GM18511 (cell line): ENCODE measurements at regions not wholly inside any gene's neighbourhood (a gene's known extent, or its start where the extent isn't known, plus 50 kb on each side); places are given as distances from the start of the nearest gene placed in this dataset.
"Not testable (repeated sequence)": the region's sequence is repeated elsewhere in the genome, so short reads cannot be mapped to it uniquely, and the experiment has no call there.

ENCODE experiments used
- ATAC-seq: cut with Tn5 transposase; IDR thresholded peaks from one replicate; pipeline ENCODE4 v1.9.1; 2021; ENCODE audit warnings: mild to moderate bottlenecking, moderate library complexity; ENCODE audit not compliant: unreplicated experiment

DNA sequence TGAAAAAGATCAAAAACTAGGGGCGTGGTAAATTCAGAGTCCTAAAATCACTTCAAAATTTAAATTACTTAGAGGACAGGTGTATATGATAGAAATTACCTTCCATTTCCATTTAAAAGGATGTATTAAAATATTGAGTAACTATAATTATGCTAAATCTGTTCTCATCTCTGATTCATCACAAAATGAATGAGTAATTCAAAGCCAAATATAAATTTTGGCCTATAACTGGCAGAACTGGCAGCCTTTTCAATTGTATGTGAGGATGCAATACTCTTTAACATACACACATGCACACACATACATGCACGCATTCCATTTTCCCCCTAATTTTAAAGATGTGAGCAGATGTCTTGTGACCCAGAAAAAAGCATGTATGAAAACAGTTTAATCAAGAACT lies 194.6 kb downstream of the EPM2A start:
- no peak for ATAC-seq

DNA sequence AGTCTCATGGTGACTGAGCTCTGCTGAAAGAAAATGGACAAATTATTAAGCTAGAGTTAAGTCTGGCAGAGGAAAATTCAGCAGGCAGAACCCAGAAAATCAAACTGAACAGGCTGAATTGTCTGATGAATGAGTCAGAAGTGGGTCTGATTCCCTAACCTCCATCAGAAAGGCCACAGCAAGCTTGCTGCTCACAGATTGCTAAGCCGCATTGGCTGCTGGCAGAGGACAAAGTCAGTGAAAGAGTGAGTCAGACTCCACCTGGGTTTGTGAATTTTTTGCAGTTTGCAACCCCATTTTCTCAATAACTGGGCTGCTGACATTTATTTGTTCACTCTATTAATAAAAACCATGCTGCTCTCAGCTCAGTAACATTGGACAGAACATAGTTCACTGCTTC lies 191.3 kb downstream of the EPM2A start:
- no peak for ATAC-seq

DNA sequence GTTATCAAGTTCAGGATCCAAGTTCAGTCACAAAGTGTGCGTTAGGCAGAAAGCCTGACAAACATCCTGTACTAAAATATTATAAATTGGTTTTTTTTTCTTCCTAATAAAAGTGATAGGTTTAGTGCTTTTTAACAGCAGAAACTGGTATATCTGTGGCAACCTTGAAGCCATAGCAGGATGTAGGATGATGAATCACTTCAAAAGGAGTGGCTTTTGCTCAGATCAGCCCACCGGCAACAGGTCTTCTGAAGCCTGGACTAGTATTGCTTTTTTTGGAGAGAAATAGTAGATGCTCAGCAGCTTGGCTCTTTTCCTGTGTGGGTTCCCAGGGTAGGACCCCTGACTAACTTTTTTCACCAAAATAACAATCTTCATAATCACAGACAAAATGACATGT lies 190.8 kb downstream of the EPM2A start:
- no peak for ATAC-seq

DNA sequence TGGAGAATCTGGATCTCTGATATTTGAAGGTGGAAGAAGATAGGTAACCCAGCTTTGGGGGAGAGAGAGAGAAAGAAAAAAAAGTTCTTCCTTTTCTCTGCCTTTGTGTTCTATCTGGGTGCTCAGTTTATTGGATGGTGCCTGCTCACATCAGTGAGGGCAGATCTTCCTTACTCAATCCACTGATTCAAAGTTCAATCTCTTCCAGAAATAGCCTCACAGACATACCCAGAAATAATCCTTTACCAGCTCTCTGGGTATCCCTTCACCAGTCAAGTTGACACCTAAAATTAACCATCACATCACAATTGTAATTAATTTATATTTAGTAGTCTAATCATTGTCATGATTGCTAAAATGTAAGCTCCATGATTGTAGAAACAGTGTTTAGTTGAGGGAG lies 189.1 kb downstream of the EPM2A start:
- no peak for ATAC-seq

DNA sequence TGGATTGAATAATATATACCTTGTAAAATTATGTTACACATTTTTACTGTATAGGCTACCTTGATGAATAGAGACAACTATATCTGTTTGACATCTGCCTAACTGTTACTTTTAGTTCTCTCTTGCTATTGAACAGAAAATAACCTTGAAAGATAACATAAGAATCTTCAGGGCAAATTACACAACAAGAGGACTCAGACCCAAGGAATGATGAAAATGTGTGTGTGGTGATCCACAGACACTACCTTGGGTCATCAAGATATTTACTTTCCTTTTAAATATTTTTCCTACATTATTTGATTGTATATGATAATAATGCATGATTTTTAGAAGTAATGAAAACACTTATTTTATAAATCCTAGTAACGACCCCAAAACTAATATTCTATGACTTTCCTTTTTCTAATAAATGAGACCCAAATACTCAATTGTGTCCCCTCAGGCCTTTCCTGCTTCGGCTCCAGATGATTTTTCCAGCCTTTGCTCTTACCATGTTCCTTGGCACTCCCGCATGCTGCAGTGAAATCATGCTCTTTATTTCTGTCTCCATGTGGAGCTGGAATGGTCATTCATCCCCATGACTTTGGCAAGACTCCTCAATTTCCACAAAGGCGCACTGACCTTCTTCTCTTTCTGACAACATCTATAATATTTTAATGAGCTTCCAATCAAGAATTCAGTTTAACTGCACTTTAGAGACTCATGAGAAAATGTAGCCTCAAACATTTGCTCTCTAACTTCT lies 187.6 kb downstream of the EPM2A start:
- no peak for ATAC-seq

DNA sequence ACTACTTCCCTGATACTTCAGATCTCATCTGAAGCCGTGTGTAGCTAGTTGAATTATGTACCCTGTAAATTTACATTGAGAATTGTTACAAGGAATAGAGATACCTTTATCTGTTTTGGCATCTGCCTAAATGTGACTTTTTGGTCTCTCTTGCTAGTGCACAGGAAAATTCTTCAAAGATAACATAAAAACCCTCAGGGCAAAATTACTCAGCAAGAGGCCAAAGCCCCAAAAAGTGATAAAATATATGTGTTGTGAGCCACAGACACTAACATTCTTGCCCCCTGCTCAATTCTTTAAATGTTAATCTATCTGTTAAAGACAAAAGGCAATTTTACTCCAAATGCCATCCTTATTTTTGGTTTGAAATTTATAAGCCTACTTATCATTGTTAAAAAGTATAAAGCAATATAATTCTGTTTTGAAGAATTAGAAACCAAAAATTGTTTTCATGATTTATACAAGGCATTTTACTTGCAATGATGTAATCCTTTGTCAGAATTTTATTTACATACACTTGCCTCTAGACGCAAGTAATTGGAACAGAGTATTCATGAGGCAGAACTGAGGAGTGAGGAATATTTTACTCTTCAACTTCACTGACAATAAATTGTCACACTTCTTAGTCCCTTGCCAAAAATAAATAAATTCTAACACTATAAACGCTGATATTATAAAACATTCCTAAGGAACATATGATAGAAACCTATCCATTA lies 186.2 kb downstream of the EPM2A start:
- no peak for ATAC-seq

DNA sequence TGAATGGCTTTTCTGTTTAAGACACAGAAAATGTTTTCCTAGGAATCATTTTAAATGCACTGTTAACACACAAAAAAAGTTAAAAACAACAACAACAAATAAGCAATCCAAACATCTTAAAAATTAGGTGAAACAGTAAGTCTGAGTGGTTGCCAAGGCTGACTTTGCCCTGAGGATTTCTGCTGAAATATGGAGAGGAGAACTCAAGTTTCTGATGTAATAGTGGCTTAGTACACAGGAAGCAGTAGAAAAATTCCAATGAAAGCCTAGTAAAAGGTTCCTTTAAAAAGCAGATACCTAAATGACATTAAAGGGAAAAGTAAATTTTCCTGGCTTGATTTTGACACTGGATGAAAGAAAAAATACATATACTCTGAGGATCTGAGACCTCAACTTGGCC lies 184.2 kb downstream of the EPM2A start:
- ATAC-seq, result no peak

DNA sequence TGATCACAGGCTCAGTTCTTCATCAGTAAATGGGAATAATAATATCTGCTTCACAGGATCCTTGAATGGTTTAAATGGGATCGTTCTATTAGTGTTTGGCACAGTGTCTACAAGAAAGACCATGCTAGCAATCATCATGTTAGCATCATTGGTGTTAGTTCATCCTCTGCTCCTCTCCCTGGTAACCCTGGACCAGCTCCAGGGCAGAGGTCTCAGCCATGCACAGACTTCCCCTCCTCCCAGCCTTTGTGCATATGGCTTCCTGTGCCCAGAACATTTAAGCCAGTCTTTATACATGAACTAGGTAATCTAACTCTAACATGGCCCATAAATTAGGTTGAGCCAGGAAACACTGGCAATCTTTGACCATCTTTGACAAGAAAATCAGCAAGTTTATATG lies 180.2 kb downstream of the EPM2A start:
- ATAC-seq, result no peak

DNA sequence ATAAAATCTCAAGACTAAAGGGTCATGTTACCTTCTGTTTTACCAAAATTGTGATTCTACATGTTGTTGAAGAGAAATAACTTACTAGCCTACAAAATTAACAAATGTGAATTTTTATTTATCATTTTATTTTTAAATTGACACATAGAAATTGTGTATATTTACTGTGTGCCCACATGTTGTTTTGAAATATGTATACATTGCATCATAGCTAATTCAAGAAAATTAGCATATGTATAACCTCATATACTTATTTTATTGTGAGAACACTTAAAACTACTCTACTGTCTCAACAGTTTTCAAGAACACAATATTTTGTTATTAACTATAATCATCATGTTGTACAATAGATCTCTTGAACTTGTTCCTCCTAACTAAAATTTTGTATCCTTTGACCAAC lies 177.8 kb downstream of the EPM2A start:
- no peak for ATAC-seq

DNA sequence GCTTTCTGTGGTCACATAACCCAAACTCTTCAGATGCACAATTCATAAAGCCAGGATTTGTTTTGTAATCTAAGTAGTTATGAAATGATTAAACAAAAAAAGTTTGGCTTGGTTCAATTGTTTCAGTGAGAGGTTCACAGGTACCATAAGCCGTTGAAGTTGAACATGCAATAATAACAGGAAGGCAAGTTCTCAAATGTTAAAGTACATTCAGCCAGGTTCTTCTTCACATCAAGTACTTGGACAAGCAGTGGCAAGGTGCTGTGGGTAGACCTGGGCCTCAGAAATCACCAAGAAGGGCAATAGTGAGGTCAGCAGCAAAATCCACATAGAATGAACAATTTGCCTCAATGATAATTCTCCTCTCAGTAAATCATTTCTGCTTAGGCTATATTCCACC lies 175.5 kb downstream of the EPM2A start:
- no peak for ATAC-seq

DNA sequence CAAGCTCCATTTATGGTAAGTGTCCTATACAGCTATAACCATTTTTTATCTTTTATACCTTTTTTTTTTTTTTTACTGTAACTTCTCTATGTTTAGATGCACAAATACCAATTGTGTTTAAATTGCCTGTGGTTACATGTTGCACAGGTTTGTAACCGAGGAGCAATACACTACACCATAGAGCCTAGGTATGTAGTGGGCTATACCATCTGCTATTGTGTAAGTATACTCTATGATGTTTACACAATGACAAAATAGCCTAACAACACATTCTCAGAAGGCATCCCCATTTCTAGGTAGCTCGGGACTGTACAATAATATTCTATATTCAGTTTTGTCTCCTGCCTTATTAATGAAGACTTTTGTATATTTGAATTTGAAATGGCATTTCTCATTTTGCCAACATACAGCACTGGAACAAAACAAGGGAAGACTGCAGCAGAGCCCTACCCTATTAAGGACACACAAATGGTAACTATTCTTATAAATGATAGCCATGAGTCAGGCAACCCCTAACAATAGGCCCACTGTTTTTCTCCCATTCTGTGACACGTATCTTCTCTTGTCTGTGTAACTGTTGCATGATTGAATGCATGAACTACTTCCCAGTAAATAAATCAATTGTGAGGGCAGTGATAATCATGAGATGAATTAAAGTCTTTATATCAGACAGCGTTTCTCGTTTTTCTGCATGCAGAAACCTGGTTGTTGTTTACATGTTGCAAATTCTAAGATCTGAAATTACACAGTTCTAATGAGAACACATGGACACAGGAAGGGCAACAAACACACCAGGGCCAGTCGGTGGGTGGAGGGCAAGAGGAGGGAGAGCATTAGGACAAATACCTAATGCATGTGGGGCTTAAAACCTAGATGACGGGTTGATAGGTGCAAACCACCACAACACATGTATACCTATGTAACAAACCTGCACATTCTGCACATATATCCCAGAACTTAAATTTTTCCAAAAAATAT lies 173.9 kb downstream of the EPM2A start:
- no peak for ATAC-seq

DNA sequence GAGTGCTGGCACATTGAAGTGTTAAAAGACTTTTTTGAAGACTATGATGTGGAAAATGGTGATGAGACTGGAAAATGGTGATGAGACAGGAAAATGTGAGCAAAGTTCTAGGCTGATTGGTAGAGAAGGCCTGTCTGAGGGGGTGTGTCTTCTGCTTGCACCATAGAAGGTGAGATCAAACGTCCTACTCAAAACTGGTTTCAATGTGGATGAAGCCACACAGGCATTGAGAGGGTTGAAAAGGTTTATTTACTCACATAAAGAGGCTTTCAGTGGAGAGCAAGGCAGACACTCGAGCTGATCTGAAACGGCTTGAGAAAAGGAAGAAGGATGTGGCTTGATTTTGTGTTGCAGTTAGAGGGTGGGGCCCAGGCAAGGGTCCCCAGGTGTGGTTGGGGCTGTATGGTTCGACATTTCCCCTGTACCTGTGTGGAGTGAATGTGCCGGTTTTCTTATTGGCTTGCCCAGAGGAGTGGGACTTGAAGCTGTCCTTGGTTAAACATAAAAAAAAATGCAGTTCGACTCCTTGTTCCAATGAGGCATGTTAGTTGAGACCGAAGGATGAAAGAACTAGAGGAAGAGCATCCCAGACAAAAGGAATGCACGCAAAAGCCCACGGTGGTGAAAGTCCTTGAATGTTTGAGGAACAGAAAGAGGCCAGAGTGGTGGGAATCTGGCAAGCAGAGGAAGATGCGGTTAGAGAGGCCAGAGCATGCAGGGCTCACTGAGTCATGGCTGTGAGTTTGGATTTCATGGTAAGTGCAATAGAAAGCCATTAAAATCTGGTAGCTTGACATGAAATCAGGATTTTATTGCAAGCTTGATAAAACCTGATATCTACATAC lies 172.3 kb downstream of the EPM2A start:
- ATAC-seq, result no peak

DNA sequence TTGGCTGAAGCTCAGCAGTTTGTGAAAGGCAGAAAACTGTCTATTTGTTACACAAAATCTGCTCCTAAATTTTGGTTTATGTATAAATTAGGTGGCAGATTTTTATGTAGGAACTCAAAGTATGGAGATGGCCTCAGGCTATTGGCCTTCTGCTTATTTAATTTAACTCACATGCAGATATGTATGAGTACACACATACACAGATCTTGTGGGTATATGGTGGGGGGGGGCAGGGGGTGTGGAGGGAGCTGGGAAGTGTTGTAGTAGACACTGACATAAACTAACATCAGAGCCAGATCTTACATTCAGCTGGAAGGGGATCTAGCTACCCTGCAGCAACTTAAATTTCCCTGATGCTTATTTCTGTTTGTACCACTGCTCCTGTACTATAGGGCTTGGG lies 170.8 kb downstream of the EPM2A start:
- no peak for ATAC-seq

DNA sequence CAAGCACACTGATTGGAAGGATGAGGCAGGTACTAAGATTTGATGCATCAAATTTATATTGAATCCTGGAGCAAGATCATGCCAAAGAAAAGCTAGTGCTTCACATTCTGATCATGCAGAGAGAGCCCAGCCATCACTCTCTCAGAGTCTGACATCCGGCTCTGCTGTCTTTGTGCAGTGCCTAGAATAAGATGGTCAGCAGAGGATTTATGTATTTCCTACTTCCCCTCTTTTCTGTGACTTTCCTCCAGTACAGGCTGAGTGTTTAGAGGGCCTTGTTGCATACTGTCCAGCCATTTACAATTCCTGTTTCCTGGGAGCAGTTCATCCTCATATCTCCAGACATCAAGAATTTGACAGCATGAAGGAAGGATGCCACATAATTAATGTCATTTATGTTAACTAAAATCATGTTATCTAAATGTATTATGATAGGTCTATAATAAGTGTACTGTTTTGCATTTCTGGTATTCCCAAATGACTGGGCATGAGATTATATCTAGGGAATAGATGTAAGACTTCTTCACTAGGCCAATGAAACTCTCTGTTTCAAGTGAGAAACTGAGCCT lies 167.6 kb downstream of the EPM2A start:
- ATAC-seq, result no peak

DNA sequence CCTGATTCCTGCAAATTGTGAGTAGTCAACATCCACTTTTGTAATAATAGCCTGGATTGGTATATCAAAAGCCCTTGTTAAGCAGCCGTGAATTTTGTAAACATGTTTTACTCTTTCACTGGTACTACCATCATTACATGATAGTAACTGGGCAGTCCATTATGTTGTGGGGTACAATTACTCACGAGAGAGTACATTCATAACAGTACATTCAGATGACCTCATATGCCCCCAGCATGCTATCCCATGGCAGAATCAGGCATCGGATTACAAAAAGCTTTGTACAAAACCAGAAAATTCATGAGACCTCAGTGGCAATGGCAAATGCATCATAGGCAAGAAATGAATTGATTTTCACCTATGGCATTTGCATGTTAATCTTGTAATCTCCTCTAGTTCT lies 166.2 kb downstream of the EPM2A start:
- ATAC-seq, result no peak

DNA sequence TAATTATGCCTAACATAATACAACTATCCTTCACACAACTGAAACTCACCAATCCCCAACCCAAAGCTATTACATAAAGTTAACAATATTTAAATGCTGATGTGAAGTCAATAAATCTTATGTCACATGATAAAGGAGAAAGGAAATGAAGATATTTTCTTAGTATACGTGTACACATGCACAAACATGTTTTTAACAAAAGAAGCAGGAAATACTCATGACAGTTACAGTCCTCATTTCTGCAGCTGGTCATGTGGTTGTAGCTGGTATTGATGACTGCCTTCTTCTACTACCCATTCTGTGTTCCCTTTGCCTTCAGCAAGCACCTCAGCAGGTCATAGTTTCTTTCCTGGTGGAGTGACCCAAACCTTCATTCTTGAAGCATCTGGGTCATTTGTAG lies 165.0 kb downstream of the EPM2A start:
- not testable (repeated sequence) for ATAC-seq

DNA sequence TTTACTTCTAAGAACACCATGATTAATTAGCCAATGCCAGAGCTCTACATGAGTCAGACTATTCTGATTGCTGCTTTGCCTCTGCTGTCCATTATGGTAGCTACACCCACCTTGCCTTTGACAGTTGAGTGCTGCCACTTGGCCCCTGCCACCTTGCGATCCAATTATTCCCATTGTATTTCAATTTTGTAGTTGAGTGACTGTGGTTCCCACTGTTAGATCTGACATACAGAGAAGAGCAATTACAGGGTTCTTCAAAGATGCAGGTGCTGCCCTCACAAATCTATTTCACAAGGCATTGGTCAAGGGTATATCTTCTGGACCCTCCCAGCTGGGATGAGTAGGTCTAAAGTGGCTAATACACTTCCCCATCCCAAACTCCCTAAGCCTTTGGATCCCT lies 161.1 kb downstream of the EPM2A start:
- ATAC-seq, result not testable (repeated sequence)
